GM12878 (cell line): ENCODE measurements at regions not wholly inside any gene's neighbourhood (a gene's known extent, or its start where the extent isn't known, plus 50 kb on each side); places are given as distances from the start of the nearest gene placed in this dataset.

Source experiments
- CREM ChIP-seq: IDR thresholded peaks from 2 replicates; pipeline ENCODE4 v1.6.1; 2014; ENCODE audit warnings: antibody characterized with exemption, low read depth
- DPF2 ChIP-seq: fragments of 450-650 bp; IDR thresholded peaks from 2 replicates; pipeline ENCODE4 v1.6.1; 2017; ENCODE audit warnings: mild to moderate bottlenecking
- EZH2 ChIP-seq: IDR thresholded peaks from 2 replicates; pipeline ENCODE4 v1.6.1; 2012; ENCODE audit warnings: low read depth, mild to moderate bottlenecking, control low read depth, inconsistent platforms, low read length, borderline replicate concordance; ENCODE audit not compliant: control insufficient read depth
- KLF5 ChIP-seq: fragments of 450-650 bp; IDR thresholded peaks from 2 replicates; pipeline ENCODE4 v1.6.1; 2014; ENCODE audit warnings: mild to moderate bottlenecking; ENCODE audit not compliant: partially characterized antibody
- NRF1 ChIP-seq: conservative IDR thresholded peaks from 2 replicates; pipeline ENCODE4 v1.6.1; 2011; ENCODE audit warnings: mild to moderate bottlenecking, low read depth, low read length, improper control_type of control experiment
- POLR2A ChIP-seq: IDR thresholded peaks from 2 replicates; pipeline ENCODE4 v1.6.1; 2011; ENCODE audit warnings: low read depth, mild to moderate bottlenecking, low read length
- POLR2AphosphoS5 ChIP-seq: IDR thresholded peaks from 2 replicates; pipeline ENCODE4 v1.6.1; 2011; ENCODE audit warnings: mild to moderate bottlenecking, low read length, inconsistent platforms
- RAD51 ChIP-seq: fragments of 450-650 bp; IDR thresholded peaks from 2 replicates; pipeline ENCODE4 v1.6.1; 2016; ENCODE audit warnings: moderate library complexity, mild to moderate bottlenecking, inconsistent platforms
- STAT3 ChIP-seq: IDR thresholded peaks from 2 replicates; pipeline ENCODE4 v1.6.1; 2011; ENCODE audit warnings: low read depth, low read length, improper control_type of control experiment
- ZZZ3 ChIP-seq: IDR thresholded peaks from 2 replicates; pipeline ENCODE4 v1.6.1; 2011; ENCODE audit warnings: low read depth; ENCODE audit not compliant: control insufficient read depth, insufficient read length
- TF ChIP-seq, protein P1 (sequence below), 3 experiments: IDR thresholded peaks in 2 of 3; conservative IDR thresholded peaks in 1 of 3; 2 replicates each; pipeline ENCODE4 v1.5.1; 2011; ENCODE audit warnings: low read depth in 3 of 3, low read length in 3 of 3, mild to moderate bottlenecking in 3 of 3, control low read depth in 2 of 3, moderate library complexity in 2 of 3, inconsistent platforms in 1 of 3, mixed read lengths in 1 of 3; ENCODE audit not compliant: control insufficient read depth in 2 of 3, insufficient read depth in 1 of 3; ENCODE audit errors: extremely low read depth in 1 of 3

DNA sequence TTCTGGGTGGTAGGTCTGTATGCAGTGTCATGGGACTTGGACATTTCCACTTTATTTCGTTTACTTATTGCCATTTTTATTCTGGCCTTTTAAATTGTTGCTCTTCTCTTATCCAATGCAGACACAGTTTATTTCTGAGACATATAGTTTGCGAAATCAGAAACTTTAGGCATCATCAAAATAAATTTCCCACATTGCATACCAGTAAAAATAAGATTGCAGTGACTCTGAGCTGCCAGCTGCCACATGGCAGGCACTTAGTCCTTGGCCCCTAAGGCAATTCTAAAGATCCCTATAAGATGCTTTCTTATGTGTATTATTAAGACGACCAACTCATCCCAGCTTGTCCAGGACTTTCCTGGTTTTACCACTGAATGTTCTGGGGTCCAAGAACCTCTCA, 81.8 kb upstream of the ANKRD1 start:
- TF ChIP-seq, protein P1, sequence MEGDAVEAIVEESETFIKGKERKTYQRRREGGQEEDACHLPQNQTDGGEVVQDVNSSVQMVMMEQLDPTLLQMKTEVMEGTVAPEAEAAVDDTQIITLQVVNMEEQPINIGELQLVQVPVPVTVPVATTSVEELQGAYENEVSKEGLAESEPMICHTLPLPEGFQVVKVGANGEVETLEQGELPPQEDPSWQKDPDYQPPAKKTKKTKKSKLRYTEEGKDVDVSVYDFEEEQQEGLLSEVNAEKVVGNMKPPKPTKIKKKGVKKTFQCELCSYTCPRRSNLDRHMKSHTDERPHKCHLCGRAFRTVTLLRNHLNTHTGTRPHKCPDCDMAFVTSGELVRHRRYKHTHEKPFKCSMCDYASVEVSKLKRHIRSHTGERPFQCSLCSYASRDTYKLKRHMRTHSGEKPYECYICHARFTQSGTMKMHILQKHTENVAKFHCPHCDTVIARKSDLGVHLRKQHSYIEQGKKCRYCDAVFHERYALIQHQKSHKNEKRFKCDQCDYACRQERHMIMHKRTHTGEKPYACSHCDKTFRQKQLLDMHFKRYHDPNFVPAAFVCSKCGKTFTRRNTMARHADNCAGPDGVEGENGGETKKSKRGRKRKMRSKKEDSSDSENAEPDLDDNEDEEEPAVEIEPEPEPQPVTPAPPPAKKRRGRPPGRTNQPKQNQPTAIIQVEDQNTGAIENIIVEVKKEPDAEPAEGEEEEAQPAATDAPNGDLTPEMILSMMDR (IDR thresholded peaks at IDR 0.05 in 2 of 3, conservative IDR thresholded peaks at IDR 0.05 in 1 of 3; ENCODE audit: control insufficient read depth in 2 of 3, extremely low read depth in 1 of 3, insufficient read depth in 1 of 3, low read depth in 3 of 3, low read length in 3 of 3) = no peak
- TF ChIP-seq POLR2A = no peak
- TF ChIP-seq POLR2AphosphoS5 = no peak
- TF ChIP-seq ZZZ3 = no peak
- TF ChIP-seq RAD51 = no peak
- no peak for TF ChIP-seq EZH2
- no peak for TF ChIP-seq KLF5
- no peak for TF ChIP-seq STAT3
- TF ChIP-seq NRF1 = no peak
- TF ChIP-seq DPF2 = no peak
- TF ChIP-seq CREM = no peak
